GM19043 (cell line): ENCODE measurements at regions not wholly inside any gene's neighbourhood (a gene's known extent, or its start where the extent isn't known, plus 50 kb on each side); places are given as distances from the start of the nearest gene placed in this dataset.

Experiments
- ATAC-seq: cut with Tn5 transposase; IDR thresholded peaks from one replicate; pipeline ENCODE4 v1.9.1; 2021; ENCODE audit warnings: low read depth; ENCODE audit not compliant: unreplicated experiment

DNA sequence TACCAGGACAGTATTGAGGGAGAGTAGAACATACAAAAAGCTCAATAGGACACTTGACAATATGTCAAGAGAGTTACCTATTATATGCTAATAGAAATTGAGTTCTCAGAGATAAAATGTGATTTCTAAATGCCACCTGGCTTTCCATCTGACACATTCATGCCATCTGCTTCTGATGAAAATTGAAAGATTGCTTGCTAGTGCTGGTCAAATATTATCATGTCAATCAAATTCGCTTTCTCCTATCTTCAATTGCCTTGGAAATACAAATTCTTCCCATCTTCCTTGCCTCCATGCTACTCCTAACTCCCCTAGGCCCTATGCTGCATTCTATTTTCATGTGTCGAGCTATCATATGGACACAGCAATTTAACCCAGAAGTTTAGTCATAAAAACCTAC, 1076.9 kb downstream of the ARAP2 start:
- no peak for ATAC-seq

DNA sequence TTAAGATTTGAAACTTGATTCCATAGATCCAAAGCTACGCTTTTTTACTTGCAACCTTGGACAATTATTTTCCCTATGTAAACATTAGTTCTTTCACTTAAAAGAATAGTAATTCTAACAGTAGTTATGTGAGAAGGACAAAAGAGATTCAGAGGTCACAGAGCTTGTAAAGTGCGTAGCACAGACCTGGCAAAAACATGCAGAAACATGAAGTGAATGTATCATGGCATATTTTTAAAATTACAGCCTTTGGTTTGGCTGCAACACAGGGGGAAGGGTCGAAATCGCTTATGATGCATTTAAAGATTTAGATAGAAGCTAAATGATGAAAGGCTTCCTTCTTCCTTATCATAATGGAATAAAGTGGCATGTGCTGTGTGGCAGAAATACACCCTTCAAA, 1068.8 kb downstream of the ARAP2 start:
- no peak for ATAC-seq

DNA sequence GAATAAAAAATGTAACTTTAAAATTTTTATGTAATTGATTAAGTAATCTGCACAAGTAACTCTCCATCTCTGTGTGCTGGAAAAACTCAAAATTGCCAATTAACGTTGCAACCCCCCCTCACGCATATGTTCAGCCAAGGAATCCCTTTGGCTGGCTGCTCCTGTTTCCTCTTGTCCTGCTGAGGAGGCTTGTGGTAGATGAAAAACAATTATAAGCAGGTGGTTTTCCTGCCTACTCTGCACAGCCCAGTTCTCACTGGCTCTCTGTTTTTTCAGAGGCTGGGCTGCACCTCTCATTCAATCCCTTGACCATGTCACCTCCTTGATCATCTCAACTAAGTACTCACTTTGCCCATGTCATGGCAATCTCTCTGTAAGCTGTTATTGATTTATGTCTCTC, 1068.4 kb downstream of the ARAP2 start:
- ATAC-seq, result no peak

DNA sequence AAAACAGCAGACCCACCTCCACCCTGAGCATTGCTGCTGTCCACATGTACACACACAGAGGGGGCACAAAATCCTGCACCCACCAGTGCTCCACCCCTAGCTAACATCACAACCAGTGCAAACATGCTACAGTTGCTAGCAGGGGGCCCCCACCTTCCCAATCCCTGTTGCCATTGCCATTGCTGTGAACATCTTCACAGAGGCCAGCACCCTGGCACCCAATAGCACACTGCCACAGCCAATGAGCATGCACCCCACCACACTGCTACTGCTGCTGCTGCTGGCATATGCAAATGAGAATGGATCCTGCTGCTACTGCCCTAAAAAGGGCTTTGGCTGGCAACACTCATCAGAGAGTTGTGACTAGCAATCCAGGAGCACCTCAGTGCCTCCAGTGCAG, 1061.9 kb downstream of the ARAP2 start:
- no peak for ATAC-seq

DNA sequence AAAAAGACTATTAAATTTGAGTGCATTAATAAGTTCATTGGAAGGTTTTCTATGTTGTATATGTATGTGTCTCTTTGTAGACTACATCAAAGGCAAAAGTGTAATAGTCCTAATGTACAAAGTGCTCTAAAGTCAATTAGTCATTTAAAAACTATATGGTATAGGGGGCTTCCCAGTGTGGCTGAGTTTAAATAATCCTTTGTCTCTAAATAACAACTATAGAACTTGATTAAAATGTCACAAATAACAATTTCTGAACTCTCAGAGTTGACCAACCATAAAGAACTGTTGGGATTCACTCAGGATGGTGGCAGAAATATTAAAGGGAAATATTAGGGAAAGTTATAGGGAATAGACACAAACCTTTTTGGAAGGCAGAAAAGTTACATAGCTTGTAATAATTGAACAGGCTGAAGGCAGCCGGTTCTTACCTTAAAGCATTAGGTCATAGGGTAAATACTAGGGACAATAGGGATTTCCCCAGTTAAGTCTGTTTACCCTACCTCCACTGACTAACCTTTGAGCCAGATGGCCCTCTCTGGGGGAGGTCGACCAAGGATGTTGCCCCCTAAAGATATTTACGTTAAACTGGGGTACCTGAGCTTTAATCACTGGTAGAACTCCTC, 1054.2 kb downstream of the ARAP2 start:
- no peak for ATAC-seq

DNA sequence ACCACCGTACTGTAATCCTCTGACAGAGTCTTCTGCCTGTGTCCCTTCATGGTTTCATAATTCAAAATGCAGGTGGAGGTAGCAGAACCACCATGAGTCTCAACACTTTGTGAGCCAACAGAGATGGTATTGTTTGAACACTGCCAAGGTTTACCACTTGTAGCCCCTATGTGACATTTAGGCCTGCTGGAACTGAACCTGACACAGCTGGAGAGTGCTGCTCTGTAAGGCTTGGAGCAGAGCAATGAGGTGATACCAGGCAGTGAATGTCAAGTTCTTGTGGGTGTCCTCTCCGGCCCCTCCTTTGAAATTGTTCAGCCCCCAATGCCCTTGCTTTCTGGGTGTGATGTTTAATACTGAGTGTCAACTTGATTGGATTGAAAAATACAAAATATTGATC, 1042.9 kb downstream of the ARAP2 start:
- ATAC-seq, result no peak

DNA sequence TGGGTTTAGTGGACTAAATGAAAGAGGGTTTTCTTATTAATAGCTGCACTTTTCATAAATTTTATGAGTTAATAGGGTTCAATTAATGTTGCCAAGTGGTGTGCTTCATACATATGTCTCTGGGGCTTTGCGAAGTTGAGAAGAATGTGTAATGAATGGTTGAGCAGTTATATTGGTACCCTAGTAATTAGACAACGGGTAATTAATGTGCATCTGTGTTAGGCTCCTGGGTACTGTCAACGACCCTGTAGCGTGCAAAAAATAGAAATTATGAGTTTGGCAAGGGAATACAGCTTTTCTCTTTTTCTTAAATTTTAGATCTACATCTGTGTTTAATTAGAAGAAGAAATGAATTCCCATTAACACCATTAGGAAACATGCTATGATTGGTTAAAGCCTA, 1027.7 kb downstream of the ARAP2 start:
- ATAC-seq, result no peak

DNA sequence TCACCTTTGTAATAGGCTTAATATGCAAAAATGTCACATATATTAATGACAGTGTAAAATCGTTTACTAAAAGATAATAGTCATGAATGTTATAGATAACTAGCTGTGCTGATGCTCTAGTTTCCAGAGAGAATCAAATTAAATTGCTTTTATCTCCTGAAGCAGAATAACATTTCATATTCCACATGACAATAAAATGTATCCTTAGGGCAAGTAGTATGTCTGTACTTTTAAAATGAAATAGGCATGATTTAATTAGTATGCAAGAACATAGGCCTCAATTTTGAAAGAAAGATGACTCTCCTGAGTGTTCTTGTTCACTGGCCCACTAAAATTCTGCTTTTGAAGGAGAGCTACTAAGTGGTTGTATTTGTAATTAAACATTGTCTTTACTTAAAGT, 1027.0 kb downstream of the ARAP2 start:
- ATAC-seq, result no peak

DNA sequence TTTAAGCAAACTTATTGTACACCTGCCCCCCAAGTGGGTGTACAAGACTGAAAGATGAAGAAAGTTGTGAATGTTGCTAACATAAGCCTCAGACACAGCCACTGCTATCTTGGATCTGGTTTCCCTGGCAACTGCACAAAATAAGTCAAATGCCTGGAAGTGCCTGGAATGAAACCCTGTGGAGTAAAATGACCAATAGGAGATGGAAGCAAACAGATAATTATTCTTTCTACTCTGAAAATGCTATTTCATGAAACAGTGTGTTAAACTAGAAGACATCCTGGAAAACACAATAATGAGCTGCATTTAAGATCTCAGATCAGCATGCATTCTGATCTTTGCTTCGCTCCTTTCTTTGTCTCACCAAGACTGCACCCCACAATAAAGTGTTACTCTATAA, 1016.0 kb downstream of the ARAP2 start:
- ATAC-seq, result no peak

DNA sequence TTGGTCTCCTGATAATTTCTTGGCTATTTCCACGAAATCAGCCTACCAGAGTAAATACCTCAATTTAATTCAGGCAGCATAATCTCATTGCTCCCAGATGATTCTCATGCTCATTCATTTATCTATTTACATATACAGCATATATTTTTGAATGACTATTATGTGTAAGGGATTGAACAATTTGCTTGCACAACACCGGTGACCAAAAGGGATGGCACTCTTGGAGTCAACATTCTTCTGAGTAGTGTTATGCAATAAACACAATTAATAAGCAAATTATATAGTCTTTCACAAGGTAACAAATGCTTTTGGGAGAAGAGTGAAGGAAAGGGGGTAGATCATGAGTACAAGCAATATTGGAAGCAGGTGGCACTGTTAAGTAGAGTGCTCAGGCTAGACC, 1015.3 kb downstream of the ARAP2 start:
- no peak for ATAC-seq

DNA sequence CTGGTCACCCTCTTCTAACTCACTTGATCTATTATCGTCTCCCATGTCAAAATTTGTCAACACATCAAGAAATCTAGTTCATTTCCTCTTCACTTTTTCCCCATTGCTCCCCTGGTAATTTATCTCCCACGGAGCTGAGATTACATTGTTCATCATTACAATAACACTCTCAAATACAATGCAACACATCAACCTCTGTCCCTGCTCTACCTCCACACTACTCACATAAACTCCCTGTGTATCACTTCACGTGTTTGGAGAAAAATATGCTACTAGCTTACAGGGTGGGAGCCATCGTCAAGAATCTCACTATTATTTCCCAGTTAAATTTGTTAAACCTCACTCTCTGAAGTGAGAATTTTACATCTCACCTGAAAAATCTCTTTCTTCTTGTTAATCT, 1006.4 kb downstream of the ARAP2 start:
- no peak for ATAC-seq

DNA sequence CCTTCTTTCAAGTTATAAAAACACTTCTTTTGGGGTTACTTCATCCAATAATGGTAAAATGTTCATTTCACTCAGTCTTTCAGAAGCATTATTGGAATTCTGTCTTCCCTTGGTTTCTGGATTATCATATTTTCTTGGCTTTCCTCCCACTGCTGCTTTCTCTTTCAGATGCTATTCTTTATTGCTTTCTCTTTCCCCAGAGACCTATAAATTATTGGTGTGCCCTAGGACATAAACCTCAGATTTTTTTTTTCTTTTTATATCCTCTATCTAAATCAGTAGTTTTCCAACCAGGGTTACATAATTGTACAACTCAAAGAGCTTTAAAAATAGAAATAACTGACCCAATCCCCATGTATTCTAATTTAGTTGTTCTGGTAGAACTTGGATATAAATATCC, 1005.5 kb downstream of the ARAP2 start:
- no peak for ATAC-seq

DNA sequence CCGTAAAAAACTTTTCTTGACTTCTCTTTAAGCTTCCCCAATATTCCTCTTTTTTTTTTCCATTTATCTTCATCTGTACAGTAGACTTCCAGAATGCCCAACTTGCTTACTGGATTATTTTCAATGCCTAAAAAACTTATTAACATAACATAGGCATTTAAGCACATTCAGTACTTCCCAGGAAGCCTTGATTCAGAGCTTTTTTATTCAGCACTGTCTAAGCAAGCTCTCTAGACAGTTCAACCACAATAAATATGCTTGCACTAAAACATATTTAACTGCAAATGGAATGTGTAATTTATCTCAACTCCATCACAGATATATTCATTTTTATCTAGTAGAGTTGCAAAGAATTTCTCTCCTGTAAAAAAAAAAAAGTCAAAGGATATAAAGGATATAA, 997.8 kb downstream of the ARAP2 start:
- no peak for ATAC-seq

DNA sequence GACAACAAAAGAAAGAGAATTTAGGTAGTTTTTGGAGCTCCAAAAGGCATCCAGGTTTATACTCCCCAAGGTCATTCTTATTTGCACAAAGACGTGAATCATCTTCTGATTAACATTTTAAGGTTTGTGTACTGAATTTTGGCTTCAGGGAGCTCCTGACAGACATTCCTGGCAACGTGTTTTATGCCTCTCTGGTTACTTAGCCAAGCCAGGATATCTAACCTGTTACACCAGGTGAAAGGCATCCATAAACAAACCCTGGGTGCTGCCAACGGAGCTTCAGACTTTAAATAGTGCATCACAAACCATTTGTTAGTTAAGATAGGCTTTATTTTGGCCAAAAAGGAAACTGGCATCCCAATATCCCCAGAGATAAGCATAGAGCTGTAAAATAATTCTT, 997.3 kb downstream of the ARAP2 start:
- ATAC-seq, result no peak

DNA sequence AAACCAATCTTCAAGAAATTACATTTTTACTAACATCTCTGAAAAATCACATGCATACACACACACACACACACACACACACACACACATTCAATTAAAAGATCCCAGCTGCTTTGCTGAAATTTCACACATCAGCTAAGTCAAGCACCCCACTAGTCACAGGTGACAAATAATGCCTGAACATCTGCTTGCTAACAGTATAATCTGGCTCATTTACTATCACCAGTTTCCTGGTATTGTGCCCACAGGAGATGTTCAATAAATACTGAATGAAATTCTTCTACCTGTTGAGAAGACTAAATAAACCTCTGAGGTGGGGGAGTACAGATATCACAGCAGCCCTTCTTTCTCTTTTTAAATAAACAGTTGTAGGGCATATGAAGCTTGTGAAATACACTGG, 994.0 kb downstream of the ARAP2 start:
- no peak for ATAC-seq

DNA sequence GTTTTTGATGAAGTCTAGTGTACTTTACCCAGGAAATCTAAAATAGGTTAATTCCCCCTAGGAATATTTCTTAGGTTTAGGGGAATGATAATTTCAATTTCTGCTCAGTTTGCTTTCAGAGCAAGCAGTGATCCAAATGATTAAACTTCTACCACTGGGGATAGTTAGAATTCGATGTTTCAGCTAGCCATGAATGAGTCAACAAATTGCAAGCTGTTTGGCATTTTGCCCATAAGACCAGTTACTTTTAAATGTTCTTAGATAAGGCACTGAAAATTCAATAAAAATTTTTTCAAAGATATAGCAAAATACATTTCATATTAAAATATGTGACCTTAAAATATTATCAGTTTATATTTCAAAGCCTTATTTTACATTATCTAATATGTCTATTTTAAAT, 993.6 kb downstream of the ARAP2 start:
- no peak for ATAC-seq

DNA sequence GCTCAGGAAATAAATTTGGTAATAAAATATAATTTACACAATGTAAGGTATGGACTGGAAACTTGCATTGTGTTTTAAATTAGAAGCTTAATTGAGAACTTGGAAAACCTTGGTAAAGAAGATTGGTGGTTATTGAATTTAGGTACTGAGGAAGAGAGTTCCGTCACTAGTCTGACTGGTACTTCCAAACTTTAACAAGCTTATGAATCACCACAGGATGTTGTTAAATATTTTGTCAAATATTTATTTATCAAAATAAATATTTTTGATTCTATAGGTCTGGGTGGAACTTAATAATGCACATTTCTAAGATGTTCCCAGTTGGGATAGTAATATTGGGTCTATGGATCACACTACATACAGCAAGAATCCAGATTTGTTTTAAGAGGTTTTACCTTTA, 992.2 kb downstream of the ARAP2 start:
- no peak for ATAC-seq

DNA sequence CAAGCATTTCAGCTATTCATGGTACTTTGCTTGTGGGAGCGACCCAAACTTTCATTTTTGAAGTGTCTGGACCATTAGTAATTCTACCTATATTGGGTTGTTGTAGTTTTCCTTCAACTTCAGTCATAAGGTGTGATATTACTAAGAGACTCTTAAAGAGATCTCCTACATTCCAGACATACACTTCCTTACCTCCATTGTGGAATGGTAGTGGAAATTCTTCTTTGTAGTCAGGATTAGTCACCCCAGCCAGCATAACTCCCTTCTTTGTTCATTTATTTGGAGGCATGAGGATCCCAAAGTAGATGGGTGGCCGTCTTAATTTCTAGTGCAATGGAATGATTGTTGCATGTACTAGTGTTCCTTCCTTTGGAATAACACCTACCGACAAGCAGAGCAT, 991.4 kb downstream of the ARAP2 start:
- ATAC-seq, result no peak

DNA sequence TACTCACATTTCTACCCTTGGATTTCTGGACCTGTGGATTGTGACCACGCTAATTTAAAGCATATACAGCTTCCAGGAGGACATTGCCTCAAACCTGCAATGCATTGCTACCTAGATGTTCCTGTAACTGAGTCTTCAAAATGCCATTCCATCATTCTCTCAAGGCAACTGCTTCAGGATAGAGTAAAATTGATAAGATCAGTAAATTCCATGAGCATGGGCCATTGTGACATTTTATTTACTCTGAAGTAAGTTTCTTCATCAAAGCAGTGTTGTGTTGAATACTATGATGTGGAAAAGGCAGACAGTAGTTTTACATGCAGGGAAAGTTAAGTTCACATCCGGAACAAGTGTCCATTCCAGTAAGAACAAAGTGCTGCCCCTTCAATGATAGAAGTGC, 991.0 kb downstream of the ARAP2 start:
- ATAC-seq, result no peak

DNA sequence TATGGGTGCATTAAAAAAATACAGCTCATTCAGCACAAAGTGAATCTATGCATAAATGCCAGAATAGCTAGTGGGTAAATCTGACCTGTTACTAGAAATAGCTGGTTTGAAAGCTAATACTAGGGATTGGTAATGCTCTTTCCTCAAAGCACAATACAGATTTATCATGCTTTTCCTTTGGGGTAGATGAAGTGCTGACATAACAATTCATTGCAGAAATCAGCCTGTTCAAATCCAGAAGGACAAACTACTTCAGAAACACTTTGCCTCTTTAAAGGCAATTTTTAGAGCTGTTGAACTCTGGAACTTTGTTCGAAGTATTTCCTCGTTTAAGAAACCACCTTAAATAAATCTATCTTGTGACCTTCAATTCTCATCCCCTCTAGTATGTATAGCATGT, 957.9 kb downstream of the ARAP2 start:
- ATAC-seq, result no peak

DNA sequence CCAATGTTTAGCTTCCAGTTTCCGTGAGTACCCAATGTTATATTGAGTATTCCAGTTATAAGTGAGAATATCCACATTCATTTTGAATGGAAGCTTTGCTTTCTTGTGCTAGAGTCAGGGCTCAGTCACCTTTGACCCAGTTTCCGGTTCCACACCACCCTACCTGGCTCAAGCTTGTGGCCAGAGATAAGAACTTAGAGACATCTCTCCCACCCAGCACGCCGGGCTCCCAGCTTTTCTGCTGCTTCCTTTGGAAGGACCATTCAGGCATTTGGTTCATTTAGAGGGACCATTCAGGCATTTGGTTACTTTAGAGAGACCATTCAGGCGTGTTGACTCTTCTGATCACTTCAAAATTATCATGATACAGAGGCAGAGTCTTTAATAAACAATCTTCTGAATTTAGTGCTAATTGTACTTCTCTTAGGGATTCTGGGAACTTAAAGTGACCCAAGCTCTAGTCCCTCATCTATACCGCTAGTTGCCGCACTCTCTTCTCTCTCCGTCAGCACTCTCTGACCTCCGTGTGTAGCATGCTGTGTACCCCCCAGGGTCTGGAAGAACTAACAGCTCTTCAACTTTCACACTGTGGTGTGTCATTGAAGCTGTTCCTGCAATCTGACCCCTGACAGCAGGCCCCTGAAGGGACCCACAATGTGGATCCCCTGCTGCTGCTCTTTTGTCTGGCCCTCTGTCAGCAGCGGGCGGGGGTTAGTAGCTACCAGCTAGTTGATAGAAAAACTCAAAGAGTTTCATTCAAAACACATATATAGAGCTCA, 943.1 kb downstream of the ARAP2 start:
- no peak for ATAC-seq

DNA sequence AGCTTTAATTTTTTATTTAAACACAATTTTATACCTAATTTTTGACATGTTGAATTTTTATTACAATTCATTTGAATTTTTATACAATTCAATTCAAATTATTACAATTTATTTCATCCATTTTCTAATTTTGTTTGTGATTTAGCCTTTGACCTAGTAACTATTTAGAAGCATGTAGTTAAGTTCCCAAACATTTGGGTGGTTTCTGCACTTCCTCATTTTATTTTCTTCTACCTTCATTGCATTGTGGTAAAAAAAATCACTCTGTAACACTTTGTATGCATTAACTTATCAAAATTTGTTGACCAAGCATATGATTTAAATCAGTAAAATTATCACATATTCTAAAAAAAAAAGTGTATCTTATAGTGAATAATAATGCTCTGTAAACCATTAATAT, 928.9 kb downstream of the ARAP2 start:
- no peak for ATAC-seq
